ENCODE measurements at regions not wholly inside any gene's neighbourhood (a gene's known extent, or its start where the extent isn't known, plus 50 kb on each side); places are given as distances from the start of the nearest gene placed in this dataset.

- DNase-seq (no peak), ATAC-seq (ENCODE audit: low FRiP score) (no peak)
- Histone ChIP-seq H3K4me1 (ENCODE audit: control insufficient read depth in 1 of 2, insufficient read depth in 2 of 2, low read length in 2 of 2) (no peaks in the 10 kb centered on the region), H3K4me3 (ENCODE audit: low read length in 2 of 2) (no peak overlapping the region), H3K9me3 (ENCODE audit: control insufficient read depth, low read length) (peaks cover 5% of the 10 kb centered on the region), H3K36me3 (ENCODE audit: control insufficient read depth in 1 of 2, insufficient read depth in 2 of 2, low read length in 1 of 2) (no peaks in the 10 kb centered on the region), H3K27me3 (ENCODE audit: control insufficient read depth in 1 of 2, insufficient read depth in 2 of 2, low read length in 1 of 2) (no peaks in the 10 kb centered on the region), H3K27ac (ENCODE audit: low read depth in 1 of 2, low read length in 2 of 2) (no peak overlapping the region)
- 54 to 61% methylated on average over 14 of the region's 14 CpGs for WGBS, 2 donors
- intact Hi-C loops (cut with DNase I), result no loop called here
These were observed 324.3 kb upstream of the POU3F1 start for GRCh38 chr1:38370716-38371504.

GRCh38 chr1:38365242-38365641, 318.6 kb upstream of the POU3F1 start:
- no peak overlapping the region for H3K27ac ChIP-seq (ENCODE audit: low read depth in 1 of 2, low read length in 2 of 2)
- ATAC-seq (ENCODE audit: low FRiP score), result no peak
- H3K27me3 ChIP-seq (ENCODE audit: control insufficient read depth in 1 of 2, insufficient read depth in 2 of 2, low read length in 1 of 2), result no peaks in the 10 kb centered on the region
- no peak for DNase-seq
- no peaks in the 10 kb centered on the region for H3K9me3 ChIP-seq (ENCODE audit: control insufficient read depth, low read length)
- no peaks in the 10 kb centered on the region for H3K36me3 ChIP-seq (ENCODE audit: control insufficient read depth in 1 of 2, insufficient read depth in 2 of 2, low read length in 1 of 2)
- no peak overlapping the region for H3K4me3 ChIP-seq (ENCODE audit: low read length in 2 of 2)
- H3K4me1 ChIP-seq (ENCODE audit: control insufficient read depth in 1 of 2, insufficient read depth in 2 of 2, low read length in 2 of 2), result no peaks in the 10 kb centered on the region
- intact Hi-C loops (cut with DNase I), result no loop called here
- 15 to 43% methylated on average over 1 of the region's 1 CpG for WGBS, 2 donors

GRCh38 chr1:38361566-38361965, 315.0 kb upstream of the POU3F1 start:
- H3K27me3 ChIP-seq (ENCODE audit: control insufficient read depth in 1 of 2, insufficient read depth in 2 of 2, low read length in 1 of 2), result no peaks in the 10 kb centered on the region
- H3K36me3 ChIP-seq (ENCODE audit: control insufficient read depth in 1 of 2, insufficient read depth in 2 of 2, low read length in 1 of 2), result no peaks in the 10 kb centered on the region
- no peak overlapping the region for H3K4me3 ChIP-seq (ENCODE audit: low read length in 2 of 2)
- ATAC-seq (ENCODE audit: low FRiP score) (no peak), DNase-seq (no peak)
- no peak overlapping the region for H3K27ac ChIP-seq (ENCODE audit: low read depth in 1 of 2, low read length in 2 of 2)
- intact Hi-C loops (cut with DNase I), result no loop called here
- no peaks in the 10 kb centered on the region for H3K9me3 ChIP-seq (ENCODE audit: control insufficient read depth, low read length)
- H3K4me1 ChIP-seq (ENCODE audit: control insufficient read depth in 1 of 2, insufficient read depth in 2 of 2, low read length in 2 of 2), result no peaks in the 10 kb centered on the region
- WGBS, 2 donors, result 61 to 70% methylated on average over 6 of the region's 6 CpGs

- Histone ChIP-seq H3K4me3 (ENCODE audit: low read length in 2 of 2) (no peak overlapping the region), H3K36me3 (ENCODE audit: control insufficient read depth in 1 of 2, insufficient read depth in 2 of 2, low read length in 1 of 2) (no peaks in the 10 kb centered on the region), H3K9me3 (ENCODE audit: control insufficient read depth, low read length) (no peaks in the 10 kb centered on the region), H3K27me3 (ENCODE audit: control insufficient read depth in 1 of 2, insufficient read depth in 2 of 2, low read length in 1 of 2) (no peaks in the 10 kb centered on the region), H3K4me1 (ENCODE audit: control insufficient read depth in 1 of 2, insufficient read depth in 2 of 2, low read length in 2 of 2) (no peaks in the 10 kb centered on the region), H3K27ac (ENCODE audit: low read depth in 1 of 2, low read length in 2 of 2) (no peak overlapping the region)
- ATAC-seq (ENCODE audit: low FRiP score), result no peak
- DNase-seq, result no peak
- 86% methylated on average over 1 of the region's 1 CpG for WGBS, 2 donors
- intact Hi-C loops (cut with DNase I), result no loop called here
These were observed 314.2 kb upstream of the POU3F1 start for GRCh38 chr1:38360807-38361206.

- intact Hi-C loops (cut with DNase I), result no loop called here
- H3K27ac ChIP-seq (ENCODE audit: low read depth in 1 of 2, low read length in 2 of 2), result no peak overlapping the region
- H3K36me3 ChIP-seq (ENCODE audit: control insufficient read depth in 1 of 2, insufficient read depth in 2 of 2, low read length in 1 of 2), result no peaks in the 10 kb centered on the region
- DNase-seq (no peak), ATAC-seq (ENCODE audit: low FRiP score) (no peak)
- H3K9me3 ChIP-seq (ENCODE audit: control insufficient read depth, low read length), result no peaks in the 10 kb centered on the region
- H3K4me1 ChIP-seq (ENCODE audit: control insufficient read depth in 1 of 2, insufficient read depth in 2 of 2, low read length in 2 of 2), result no peaks in the 10 kb centered on the region
- no peak overlapping the region for H3K4me3 ChIP-seq (ENCODE audit: low read length in 2 of 2)
- no peaks in the 10 kb centered on the region for H3K27me3 ChIP-seq (ENCODE audit: control insufficient read depth in 1 of 2, insufficient read depth in 2 of 2, low read length in 1 of 2)
- 59 to 65% methylated on average over 6 of the region's 6 CpGs for WGBS, 2 donors
These were observed 307.4 kb upstream of the POU3F1 start for GRCh38 chr1:38353956-38354355.

GRCh38 chr1:38352869-38353268, 306.3 kb upstream of the POU3F1 start:
- intact Hi-C loops (cut with DNase I), result no loop called here
- DNase-seq, result no peak
- WGBS, 2 donors, result 42 to 48% methylated on average over 6 of the region's 6 CpGs

GRCh38 chr1:38347446-38348175, 301.0 kb upstream of the POU3F1 start:
- 76 to 78% methylated on average over 3 of the region's 3 CpGs for WGBS, 2 donors

More at GRCh38 chr1:38352869-38353268, 306.3 kb upstream of the POU3F1 start:
- Histone ChIP-seq H3K27me3 (ENCODE audit: control insufficient read depth in 1 of 2, insufficient read depth in 2 of 2, low read length in 1 of 2) (no peaks in the 10 kb centered on the region), H3K4me3 (ENCODE audit: low read length in 2 of 2) (no peak overlapping the region), H3K36me3 (ENCODE audit: control insufficient read depth in 1 of 2, insufficient read depth in 2 of 2, low read length in 1 of 2) (no peaks in the 10 kb centered on the region), H3K9me3 (ENCODE audit: control insufficient read depth, low read length) (no peaks in the 10 kb centered on the region), H3K27ac (ENCODE audit: low read depth in 1 of 2, low read length in 2 of 2) (no peak overlapping the region), H3K4me1 (ENCODE audit: control insufficient read depth in 1 of 2, insufficient read depth in 2 of 2, low read length in 2 of 2) (no peaks in the 10 kb centered on the region)
- no peak for ATAC-seq (ENCODE audit: low FRiP score)

GRCh38 chr1:38344716-38345115, 298.1 kb upstream of the POU3F1 start:
- Histone ChIP-seq H3K36me3 (ENCODE audit: control insufficient read depth in 1 of 2, insufficient read depth in 2 of 2, low read length in 1 of 2) (no peaks in the 10 kb centered on the region), H3K4me1 (ENCODE audit: control insufficient read depth in 1 of 2, insufficient read depth in 2 of 2, low read length in 2 of 2) (no peaks in the 10 kb centered on the region), H3K4me3 (ENCODE audit: low read length in 2 of 2) (no peak overlapping the region), H3K27ac (ENCODE audit: low read depth in 1 of 2, low read length in 2 of 2) (no peak overlapping the region), H3K27me3 (ENCODE audit: control insufficient read depth in 1 of 2, insufficient read depth in 2 of 2, low read length in 1 of 2) (no peaks in the 10 kb centered on the region), H3K9me3 (ENCODE audit: control insufficient read depth, low read length) (peaks cover 6% of the 10 kb centered on the region)
- no peak for DNase-seq
- WGBS, 2 donors, result 66 to 68% methylated on average over 4 of the region's 4 CpGs
- intact Hi-C loops (cut with DNase I), result no loop called here
- no peak for ATAC-seq (ENCODE audit: low FRiP score)

More at GRCh38 chr1:38347446-38348175, 301.0 kb upstream of the POU3F1 start:
- no peaks in the 10 kb centered on the region for H3K36me3 ChIP-seq (ENCODE audit: control insufficient read depth in 1 of 2, insufficient read depth in 2 of 2, low read length in 1 of 2)
- no peak overlapping the region for H3K27ac ChIP-seq (ENCODE audit: low read depth in 1 of 2, low read length in 2 of 2)
- no peaks in the 10 kb centered on the region for H3K4me1 ChIP-seq (ENCODE audit: control insufficient read depth in 1 of 2, insufficient read depth in 2 of 2, low read length in 2 of 2)
- no peak overlapping the region for H3K4me3 ChIP-seq (ENCODE audit: low read length in 2 of 2)
- no peak for ATAC-seq (ENCODE audit: low FRiP score)
- intact Hi-C loops (cut with DNase I), result no loop called here
- H3K9me3 ChIP-seq (ENCODE audit: control insufficient read depth, low read length), result peaks cover 6% of the 10 kb centered on the region
- no peak for DNase-seq
- H3K27me3 ChIP-seq (ENCODE audit: control insufficient read depth in 1 of 2, insufficient read depth in 2 of 2, low read length in 1 of 2), result no peaks in the 10 kb centered on the region

- no peak for ATAC-seq (ENCODE audit: low FRiP score)
- DNase-seq, result no peak
- WGBS, 2 donors, result 81 to 86% methylated on average over 4 of the region's 4 CpGs
- no peaks in the 10 kb centered on the region for H3K36me3 ChIP-seq (ENCODE audit: control insufficient read depth in 1 of 2, insufficient read depth in 2 of 2, low read length in 1 of 2)
- intact Hi-C loops (cut with DNase I), result no loop called here
- no peak overlapping the region for H3K4me3 ChIP-seq (ENCODE audit: low read length in 2 of 2)
- no peak overlapping the region for H3K27ac ChIP-seq (ENCODE audit: low read depth in 1 of 2, low read length in 2 of 2)
- H3K4me1 ChIP-seq (ENCODE audit: control insufficient read depth in 1 of 2, insufficient read depth in 2 of 2, low read length in 2 of 2), result no peaks in the 10 kb centered on the region
- H3K27me3 ChIP-seq (ENCODE audit: control insufficient read depth in 1 of 2, insufficient read depth in 2 of 2, low read length in 1 of 2), result no peaks in the 10 kb centered on the region
- peaks cover 6% of the 10 kb centered on the region for H3K9me3 ChIP-seq (ENCODE audit: control insufficient read depth, low read length)
These were observed 295.1 kb upstream of the POU3F1 start for GRCh38 chr1:38341694-38342093.

Data from aorta (tissue), 5 donors.